ENCODE measurements at regions not wholly inside any gene's neighbourhood (a gene's known extent, or its start where the extent isn't known, plus 50 kb on each side); places are given as distances from the start of the nearest gene placed in this dataset.

- no peak for TF ChIP-seq GATAD2A (CRISPR knock-in tag; IDR thresholded peaks at IDR 0.05)
- TF ChIP-seq GABPA (IDR thresholded peaks at IDR 0.05; ENCODE audit: low read depth, low read length): no peak
- TF ChIP-seq GABPA (CRISPR knock-in tag; IDR thresholded peaks at IDR 0.05; ENCODE audit: low read depth): no peak
- TF ChIP-seq SAP130 (CRISPR knock-in tag; IDR thresholded peaks at IDR 0.05; ENCODE audit: low read depth): no peak
- TF ChIP-seq, protein P1, sequence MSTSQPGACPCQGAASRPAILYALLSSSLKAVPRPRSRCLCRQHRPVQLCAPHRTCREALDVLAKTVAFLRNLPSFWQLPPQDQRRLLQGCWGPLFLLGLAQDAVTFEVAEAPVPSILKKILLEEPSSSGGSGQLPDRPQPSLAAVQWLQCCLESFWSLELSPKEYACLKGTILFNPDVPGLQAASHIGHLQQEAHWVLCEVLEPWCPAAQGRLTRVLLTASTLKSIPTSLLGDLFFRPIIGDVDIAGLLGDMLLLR (CRISPR knock-in tag; IDR thresholded peaks at IDR 0.05): no peak
- TF ChIP-seq, protein P2, sequence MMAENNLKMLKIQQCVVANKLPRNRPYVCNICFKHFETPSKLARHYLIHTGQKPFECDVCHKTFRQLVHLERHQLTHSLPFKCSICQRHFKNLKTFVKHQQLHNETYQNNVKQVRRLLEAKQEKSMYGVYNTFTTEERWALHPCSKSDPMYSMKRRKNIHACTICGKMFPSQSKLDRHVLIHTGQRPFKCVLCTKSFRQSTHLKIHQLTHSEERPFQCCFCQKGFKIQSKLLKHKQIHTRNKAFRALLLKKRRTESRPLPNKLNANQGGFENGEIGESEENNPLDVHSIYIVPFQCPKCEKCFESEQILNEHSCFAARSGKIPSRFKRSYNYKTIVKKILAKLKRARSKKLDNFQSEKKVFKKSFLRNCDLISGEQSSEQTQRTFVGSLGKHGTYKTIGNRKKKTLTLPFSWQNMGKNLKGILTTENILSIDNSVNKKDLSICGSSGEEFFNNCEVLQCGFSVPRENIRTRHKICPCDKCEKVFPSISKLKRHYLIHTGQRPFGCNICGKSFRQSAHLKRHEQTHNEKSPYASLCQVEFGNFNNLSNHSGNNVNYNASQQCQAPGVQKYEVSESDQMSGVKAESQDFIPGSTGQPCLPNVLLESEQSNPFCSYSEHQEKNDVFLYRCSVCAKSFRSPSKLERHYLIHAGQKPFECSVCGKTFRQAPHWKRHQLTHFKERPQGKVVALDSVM (CRISPR knock-in tag; IDR thresholded peaks at IDR 0.05): no peak
These were observed 171.3 kb upstream of the BMPER start (continued) for GRCh38 chr7:33733870-33734650.

GRCh38 chr7:33735403-33735802, 169.9 kb upstream of the BMPER start:
- no peak overlapping the region for H3K4me2 ChIP-seq (ENCODE audit: low read depth, low read length)
- H3K4me3 ChIP-seq (replicated peaks in 1 of 3; ENCODE audit: insufficient read depth in 1 of 3, low read depth in 2 of 3, low read length in 3 of 3): no peak overlapping the region
- H3K79me2 ChIP-seq (ENCODE audit: insufficient read depth, low read length): no peaks in the 10 kb centered on the region
- H4K20me1 ChIP-seq (ENCODE audit: insufficient read depth, low read length): no peaks in the 10 kb centered on the region
- no peaks in the 10 kb centered on the region for H3K9me3 ChIP-seq (ENCODE audit: low read length)
- FAIRE-seq (no peak), ATAC-seq (no peak), DNase-seq (ENCODE audit: low spot score) (no peak)
- ChIA-PET POLR2A (no interaction called here), CTCF (ENCODE audit: low intra/inter-chr PET ratio, low total read pairs) (no interaction called here)
- 65% methylated on average over 5 of the region's 5 CpGs for WGBS (ENCODE audit: low lambda C conversion rate)
- in situ Hi-C loops (cut with HindIII; ENCODE audit: extremely low pct_ligation_motif_present, low pct_unique_long_range_greater_than_20kb) (no loop called here), intact Hi-C loops (cut with micrococcal nuclease; ENCODE audit: unreplicated experiment) (no loop called here)
- H3K4me1 ChIP-seq (ENCODE audit: insufficient read depth, low read length): peaks cover 56% of the 10 kb centered on the region
- TF ChIP-seq ARNTL (CRISPR knock-in tag; IDR thresholded peaks at IDR 0.05) (no peak), ZNF276 (CRISPR knock-in tag; IDR thresholded peaks at IDR 0.05; ENCODE audit: low read depth) (no peak), YY1 (IDR thresholded peaks at IDR 0.05; ENCODE audit: insufficient read depth, insufficient replicate concordance, low read depth, low read length) (no peak), ZNF563 (CRISPR knock-in tag; IDR thresholded peaks at IDR 0.05) (no peak), ZNF234 (CRISPR knock-in tag; conservative IDR thresholded peaks at IDR 0.05) (no peak), ZNF550 (CRISPR knock-in tag; IDR thresholded peaks at IDR 0.05; ENCODE audit: borderline replicate concordance) (no peak), NAIF1 (CRISPR knock-in tag; IDR thresholded peaks at IDR 0.05; ENCODE audit: borderline replicate concordance) (no peak), POLR2A (IDR thresholded peaks at IDR 0.05; ENCODE audit: insufficient read depth in 1 of 2, low read depth in 2 of 2, low read length in 2 of 2) (no peak), TCF12 (IDR thresholded peaks at IDR 0.05) (no peak), TCF12 (CRISPR knock-in tag; IDR thresholded peaks at IDR 0.05) (no peak)
- no TSS peak for BruUV-seq (replicated peaks)
- no peak overlapping the region for H3K27ac ChIP-seq (ENCODE audit: extremely low read length, insufficient read depth, low read length)
- H2AFZ ChIP-seq (ENCODE audit: low read length): no peak overlapping the region
- H3K27me3 ChIP-seq (ENCODE audit: control insufficient read depth in 1 of 2, insufficient read depth in 2 of 2, low read length in 2 of 2): no peaks in the 10 kb centered on the region
- no peaks in the 10 kb centered on the region for H3K36me3 ChIP-seq (replicated peaks in 1 of 2; ENCODE audit: control insufficient read depth in 1 of 2, insufficient read depth in 2 of 2, low read length in 2 of 2)
- no peak overlapping the region for H3K9ac ChIP-seq (ENCODE audit: insufficient read depth, low read depth, low read length)

Measured in HepG2 (cell line).